ENCODE measurements at regions not wholly inside any gene's neighbourhood (a gene's known extent, or its start where the extent isn't known, plus 50 kb on each side); places are given as distances from the start of the nearest gene placed in this dataset. TPM values are rescaled to one million over a fixed set of nuclear protein-coding genes. Genes with fewer than 3 reads are reported as not detected.
A peak's percentile ranks its signal among the peaks of the same experiment; 100 is the strongest.

DNA sequence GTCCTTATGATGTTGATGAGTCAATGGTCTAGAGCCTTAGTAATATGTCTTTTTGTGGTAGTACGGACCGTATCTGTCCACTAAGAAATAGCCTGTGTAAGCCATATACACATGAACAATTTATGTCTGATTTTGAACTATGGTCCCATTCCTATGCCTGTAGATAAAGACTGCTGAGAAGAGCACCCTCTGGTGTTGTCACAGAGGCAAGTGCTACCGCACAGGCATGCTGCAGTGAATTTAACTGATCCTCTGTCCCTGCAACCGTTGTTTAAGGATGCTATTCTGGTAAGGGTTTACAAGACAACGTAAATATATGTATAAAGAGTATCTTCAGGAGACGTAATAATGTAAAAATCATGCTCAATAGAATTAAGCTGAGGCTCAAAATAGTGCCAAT lies 170.7 kb downstream of the UBE3A start:
- TF ChIP-seq CTCF (IDR thresholded peaks at IDR 0.05) (no peak), POLR2AphosphoS5 (IDR thresholded peaks at IDR 0.05; ENCODE audit: insufficient read depth in 1 of 2, low read depth in 1 of 2) (no peak), POLR2A (IDR thresholded peaks at IDR 0.05) (no peak)
- intact Hi-C loops (cut with DNase I): no loop called here
- Histone ChIP-seq H3K36me3 (no peaks in the 10 kb centered on the region), H3K4me1 (no peaks in the 10 kb centered on the region), H3K27ac (no peak overlapping the region), H3K4me3 (no peak overlapping the region), H3K9me3 (no peaks in the 10 kb centered on the region), H3K27me3 (no peaks in the 10 kb centered on the region)
- no peak for DNase-seq (ENCODE audit: extremely low spot score in 2 of 2)

Small RNA genes in the stretch of these regions (small RNA-seq; reads per million reads assigned to genes)
- not detected for gene RF00105
- 5.5 reads per million, percentile 88 among the genes with 10 or more reads in this experiment for gene SNORD115-1
- gene SNORD115-10: 4.6 reads per million, percentile 85 among the genes with 10 or more reads in this experiment
- gene SNORD115-11: not detected
- not detected for gene SNORD115-12
- gene SNORD115-14: 0.60 reads per million
- gene SNORD115-15: 1.8 reads per million, percentile 54 among the genes with 10 or more reads in this experiment
- 0.52 reads per million for gene SNORD115-16
- not detected for gene SNORD115-17
- not detected for gene SNORD115-18
- gene SNORD115-19: not detected
- gene SNORD115-2: 1.7 reads per million, percentile 52 among the genes with 10 or more reads in this experiment
- not detected for gene SNORD115-20
- gene SNORD115-21: 0.34 reads per million
- not detected for gene SNORD115-22
- 2.2 reads per million, percentile 65 among the genes with 10 or more reads in this experiment for gene SNORD115-23
- gene SNORD115-24: not detected
- gene SNORD115-25: not detected
- gene SNORD115-27: not detected
- gene SNORD115-28: not detected
- gene SNORD115-29: not detected
- not detected for gene SNORD115-3
- 0.60 reads per million for gene SNORD115-30
- gene SNORD115-31: not detected
- gene SNORD115-32: 6.5 reads per million, percentile 90 among the genes with 10 or more reads in this experiment
- gene SNORD115-33: 1.6 reads per million, percentile 49 among the genes with 10 or more reads in this experiment
- gene SNORD115-34: not detected
- 0.69 reads per million for gene SNORD115-35
- gene SNORD115-36: not detected
- not detected for gene SNORD115-37
- 1.6 reads per million, percentile 49 among the genes with 10 or more reads in this experiment for gene SNORD115-38
- not detected for gene SNORD115-39
- gene SNORD115-4: 0.43 reads per million
- gene SNORD115-40: 4.0 reads per million, percentile 83 among the genes with 10 or more reads in this experiment
- 3.7 reads per million, percentile 80 among the genes with 10 or more reads in this experiment for gene SNORD115-41
- 3.8 reads per million, percentile 81 among the genes with 10 or more reads in this experiment for gene SNORD115-42
- gene SNORD115-43: not detected
- gene SNORD115-44: 0.26 reads per million
- gene SNORD115-45: not detected
- not detected for gene SNORD115-46
- not detected for gene SNORD115-47
- 3.4 reads per million, percentile 79 among the genes with 10 or more reads in this experiment for gene SNORD115-5
- gene SNORD115-6: not detected
- gene SNORD115-7: not detected
- gene SNORD115-8: 0.34 reads per million
- gene SNORD115-9: not detected
- gene SNORD116-1: 487 reads per million, percentile 98 among the genes with 10 or more reads in this experiment
- gene SNORD116-10: 1.5 reads per million, percentile 42 among the genes with 10 or more reads in this experiment
- gene SNORD116-11: 2.4 reads per million, percentile 67 among the genes with 10 or more reads in this experiment
- 4.7 reads per million, percentile 86 among the genes with 10 or more reads in this experiment for gene SNORD116-12
- 41.2 reads per million, percentile 96 among the genes with 10 or more reads in this experiment for gene SNORD116-13
- gene SNORD116-14: 2,674 reads per million, percentile 99 among the genes with 10 or more reads in this experiment
- 36.4 reads per million, percentile 96 among the genes with 10 or more reads in this experiment for gene SNORD116-15
- 2,536 reads per million, percentile 99 among the genes with 10 or more reads in this experiment for gene SNORD116-16
- not detected for gene SNORD116-17
- gene SNORD116-18: 4.0 reads per million, percentile 83 among the genes with 10 or more reads in this experiment
- not detected for gene SNORD116-19
- 265 reads per million, percentile 98 among the genes with 10 or more reads in this experiment for gene SNORD116-2
- gene SNORD116-22: not detected
- 123 reads per million, percentile 97 among the genes with 10 or more reads in this experiment for gene SNORD116-23
- gene SNORD116-24: 2,572 reads per million, percentile 99 among the genes with 10 or more reads in this experiment
- gene SNORD116-25: 926 reads per million, percentile 99 among the genes with 10 or more reads in this experiment
- gene SNORD116-29: 6,325 reads per million, percentile 100 among the genes with 10 or more reads in this experiment
- gene SNORD116-3: not detected
- not detected for gene SNORD116-30
- not detected for gene SNORD116-5
- 165 reads per million, percentile 97 among the genes with 10 or more reads in this experiment for gene SNORD116-6
- not detected for gene SNORD116-7
- gene SNORD116-8: 361 reads per million, percentile 98 among the genes with 10 or more reads in this experiment
- gene SNORD116-9: not detected

Data from vagina (tissue), 2 donors.